ENCODE measurements at regions not wholly inside any gene's neighbourhood (a gene's known extent, or its start where the extent isn't known, plus 50 kb on each side); places are given as distances from the start of the nearest gene placed in this dataset.

- Histone ChIP-seq H3K4me3 (ENCODE audit: low read depth, low read length, poor library complexity, severe bottlenecking) (no peak overlapping the region), H3K36me3 (ENCODE audit: insufficient read depth, low read length, poor library complexity, severe bottlenecking) (no peaks in the 10 kb centered on the region), H3K4me1 (ENCODE audit: insufficient read depth, low read length, poor library complexity, severe bottlenecking) (no peaks in the 10 kb centered on the region), H3K27ac (ENCODE audit: low read depth, low read length, poor library complexity, severe bottlenecking) (no peak overlapping the region), H3K9me3 (ENCODE audit: low read depth, low read length, poor library complexity, severe bottlenecking) (no peaks in the 10 kb centered on the region), H3K27me3 (replicated peaks; ENCODE audit: insufficient read depth, low read depth, low read length, poor library complexity) (no peaks in the 10 kb centered on the region)
- DNase-seq (ENCODE audit: low spot score), result no peak
- no TSS peak for BruUV-seq (replicated peaks)
- TF ChIP-seq CTCF (conservative IDR thresholded peaks at IDR 0.05; ENCODE audit: low read depth, low read length), result no peak
- no peak for TF ChIP-seq EZH2 (IDR thresholded peaks at IDR 0.05; ENCODE audit: borderline replicate concordance, low read depth, low read length, poor library complexity, severe bottlenecking)
- ChIA-PET CTCF (no interaction called here), POLR2A (ENCODE audit: low non-redundant PET) (no interaction called here)
- intact Hi-C loops (cut with micrococcal nuclease; ENCODE audit: unreplicated experiment), result no loop called here
These were observed 86.9 kb upstream of the FAT3 start for GRCh38 chr11:92137747-92138146.

- no peak for DNase-seq (ENCODE audit: low spot score)
- H3K9me3 ChIP-seq (ENCODE audit: low read depth, low read length, poor library complexity, severe bottlenecking), result no peaks in the 10 kb centered on the region
- no peak overlapping the region for H3K4me3 ChIP-seq (ENCODE audit: low read depth, low read length, poor library complexity, severe bottlenecking)
- no peaks in the 10 kb centered on the region for H3K4me1 ChIP-seq (ENCODE audit: insufficient read depth, low read length, poor library complexity, severe bottlenecking)
- no peaks in the 10 kb centered on the region for H3K36me3 ChIP-seq (ENCODE audit: insufficient read depth, low read length, poor library complexity, severe bottlenecking)
- no peaks in the 10 kb centered on the region for H3K27me3 ChIP-seq (replicated peaks; ENCODE audit: insufficient read depth, low read depth, low read length, poor library complexity)
- no peak overlapping the region for H3K27ac ChIP-seq (ENCODE audit: low read depth, low read length, poor library complexity, severe bottlenecking)
- ChIA-PET CTCF (interaction anchor here (0.5 to 1.0 kb wide), 2 partner anchors 420 to 749 kb away, joined by 3 read pairs; no protein-coding TSS in a partner anchor), POLR2A (ENCODE audit: low non-redundant PET) (no interaction called here)
- intact Hi-C loops (cut with micrococcal nuclease; ENCODE audit: unreplicated experiment), result no loop called here
- BruUV-seq (replicated peaks), result no TSS peak
- TF ChIP-seq EZH2 (IDR thresholded peaks at IDR 0.05; ENCODE audit: borderline replicate concordance, low read depth, low read length, poor library complexity, severe bottlenecking) (no peak), CTCF (conservative IDR thresholded peaks at IDR 0.05; ENCODE audit: low read depth, low read length) (peak; percentile 44)
These were observed 87.8 kb upstream of the FAT3 start for GRCh38 chr11:92136797-92137196.

- Histone ChIP-seq H3K4me3 (ENCODE audit: low read depth, low read length, poor library complexity, severe bottlenecking) (no peak overlapping the region), H3K27me3 (replicated peaks; ENCODE audit: insufficient read depth, low read depth, low read length, poor library complexity) (no peaks in the 10 kb centered on the region), H3K4me1 (ENCODE audit: insufficient read depth, low read length, poor library complexity, severe bottlenecking) (no peaks in the 10 kb centered on the region), H3K9me3 (ENCODE audit: low read depth, low read length, poor library complexity, severe bottlenecking) (no peaks in the 10 kb centered on the region), H3K36me3 (ENCODE audit: insufficient read depth, low read length, poor library complexity, severe bottlenecking) (no peaks in the 10 kb centered on the region), H3K27ac (ENCODE audit: low read depth, low read length, poor library complexity, severe bottlenecking) (no peak overlapping the region)
- no peak for DNase-seq (ENCODE audit: low spot score)
- POLR2A ChIA-PET (ENCODE audit: low non-redundant PET), result no interaction called here
- CTCF ChIA-PET, result no interaction called here
- no TSS peak for BruUV-seq (replicated peaks)
- no peak for TF ChIP-seq EZH2 (IDR thresholded peaks at IDR 0.05; ENCODE audit: borderline replicate concordance, low read depth, low read length, poor library complexity, severe bottlenecking)
- no peak for TF ChIP-seq CTCF (conservative IDR thresholded peaks at IDR 0.05; ENCODE audit: low read depth, low read length)
- intact Hi-C loops (cut with micrococcal nuclease; ENCODE audit: unreplicated experiment), result no loop called here
These were observed 93.2 kb upstream of the FAT3 start for GRCh38 chr11:92131289-92131865.
